Stimulated activated memory B cell treated with anti-CD40 and anti-IgM and Interleukin-4, amounts not matched to agents 10 μg/mL and 1 μg/mL and 100 μg/mL, for 72 hours (primary cell): ENCODE measurements at regions not wholly inside any gene's neighbourhood (a gene's known extent, or its start where the extent isn't known, plus 50 kb on each side); places are given as distances from the start of the nearest gene placed in this dataset.
"Not testable (repeated sequence)": the region's sequence is repeated elsewhere in the genome, so short reads cannot be mapped to it uniquely, and the experiment has no call there.

Experiments
- ATAC-seq: fragments of 150-1000 bp; cut with Tn5 transposase; 2 replicates; pipeline ENCODE4 v1.10.0; 2021
- H3K27ac Mint-ChIP-seq: one replicate; pipeline ENCODE4 v1.8.0; 2022; ENCODE audit warnings: mild to moderate bottlenecking, mixed read lengths
- H3K27me3 Mint-ChIP-seq: one replicate; pipeline ENCODE4 v1.8.0; 2022; ENCODE audit warnings: mixed read lengths
- H3K36me3 Mint-ChIP-seq: one replicate; pipeline ENCODE4 v1.8.0; 2022; ENCODE audit warnings: mixed read lengths
- H3K4me1 Mint-ChIP-seq: one replicate; pipeline ENCODE4 v1.8.0; 2022; ENCODE audit warnings: mixed read lengths
- H3K4me3 Mint-ChIP-seq: one replicate; pipeline ENCODE4 v1.8.0; 2022; ENCODE audit warnings: mild to moderate bottlenecking, moderate library complexity, mixed read lengths
- H3K9me3 Mint-ChIP-seq: one replicate; pipeline ENCODE4 v1.8.0; 2022; ENCODE audit warnings: mixed read lengths

DNA sequence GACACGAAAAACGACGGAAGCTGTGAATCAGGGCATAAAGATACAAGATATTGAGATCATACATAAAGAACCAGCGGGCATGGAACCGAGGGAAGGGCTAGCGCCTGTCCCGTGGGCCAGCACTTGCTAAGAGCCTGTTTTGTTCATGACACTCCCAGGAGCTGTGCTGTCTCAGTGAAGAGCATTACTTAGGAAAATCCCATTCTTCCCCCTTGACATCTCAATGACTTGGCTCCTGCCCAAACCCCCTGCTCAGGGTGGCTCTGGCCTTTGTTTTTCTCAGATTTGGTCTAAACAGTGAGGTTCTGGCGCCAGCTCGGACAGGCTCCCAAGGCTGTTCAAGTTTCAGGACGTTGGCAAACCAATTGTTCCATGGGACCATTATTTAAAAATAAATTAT lies 79.1 kb upstream of the SEC14L1 start:
- ATAC-seq: no peak
- no peak overlapping the region for H3K4me3 Mint-ChIP-seq

DNA sequence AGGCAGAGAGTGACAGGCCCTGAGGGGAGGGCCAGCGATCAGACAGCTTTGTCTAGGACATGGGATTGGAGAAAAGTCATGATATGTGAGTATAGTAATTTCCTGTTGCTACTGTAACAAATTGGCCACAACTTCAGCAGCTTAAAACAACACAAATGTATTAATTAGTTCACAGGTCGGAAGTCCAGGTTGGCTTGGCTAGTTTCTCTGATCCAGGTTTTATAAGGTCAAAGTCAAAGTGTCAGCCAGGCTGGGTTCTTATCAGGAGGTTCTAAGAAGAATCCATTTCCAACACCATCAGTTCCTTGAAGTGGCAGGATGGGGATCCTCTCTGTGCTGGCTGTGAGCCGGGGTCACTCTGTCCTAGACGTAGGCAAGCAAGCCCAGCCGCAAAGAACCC lies 76.2 kb upstream of the SEC14L1 start:
- peaks cover 43% of the 10 kb centered on the region for H3K27me3 Mint-ChIP-seq
- H3K4me3 Mint-ChIP-seq: no peak overlapping the region
- H3K4me1 Mint-ChIP-seq: peaks cover 6% of the 10 kb centered on the region
- no peaks in the 10 kb centered on the region for H3K36me3 Mint-ChIP-seq
- H3K9me3 Mint-ChIP-seq: no peaks in the 10 kb centered on the region
- H3K27ac Mint-ChIP-seq: no peak overlapping the region
- no peak for ATAC-seq

More for the DNA sequence above, 79.1 kb upstream of the SEC14L1 start:
- H3K27me3 Mint-ChIP-seq: peaks cover 40% of the 10 kb centered on the region
- H3K27ac Mint-ChIP-seq: no peak overlapping the region
- no peaks in the 10 kb centered on the region for H3K36me3 Mint-ChIP-seq
- no peaks in the 10 kb centered on the region for H3K9me3 Mint-ChIP-seq
- peaks cover 3% of the 10 kb centered on the region for H3K4me1 Mint-ChIP-seq

DNA sequence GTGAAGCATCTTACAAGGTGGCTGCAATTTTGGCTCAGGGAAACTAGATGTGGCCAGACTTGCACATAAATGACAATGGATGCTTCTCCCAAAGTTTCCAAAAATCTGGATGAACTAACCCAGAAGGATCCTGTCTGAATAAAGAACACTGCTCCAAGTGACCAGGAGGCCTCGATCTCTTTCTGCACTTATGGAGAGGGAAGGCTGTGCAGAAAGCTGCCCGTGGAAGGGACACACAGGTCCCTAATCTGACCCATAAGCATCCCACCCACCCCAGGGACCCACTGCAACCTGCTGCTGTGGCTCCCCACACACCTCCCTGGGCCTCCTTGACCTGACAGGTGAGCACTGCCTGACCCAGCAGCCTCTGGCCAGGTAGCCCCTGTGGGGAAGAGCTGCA lies 74.6 kb upstream of the SEC14L1 start:
- no peak overlapping the region for H3K4me3 Mint-ChIP-seq
- no peaks in the 10 kb centered on the region for H3K36me3 Mint-ChIP-seq
- no peaks in the 10 kb centered on the region for H3K9me3 Mint-ChIP-seq
- no peak for ATAC-seq
- peaks cover 6% of the 10 kb centered on the region for H3K4me1 Mint-ChIP-seq
- no peak overlapping the region for H3K27ac Mint-ChIP-seq
- peaks cover 34% of the 10 kb centered on the region for H3K27me3 Mint-ChIP-seq

DNA sequence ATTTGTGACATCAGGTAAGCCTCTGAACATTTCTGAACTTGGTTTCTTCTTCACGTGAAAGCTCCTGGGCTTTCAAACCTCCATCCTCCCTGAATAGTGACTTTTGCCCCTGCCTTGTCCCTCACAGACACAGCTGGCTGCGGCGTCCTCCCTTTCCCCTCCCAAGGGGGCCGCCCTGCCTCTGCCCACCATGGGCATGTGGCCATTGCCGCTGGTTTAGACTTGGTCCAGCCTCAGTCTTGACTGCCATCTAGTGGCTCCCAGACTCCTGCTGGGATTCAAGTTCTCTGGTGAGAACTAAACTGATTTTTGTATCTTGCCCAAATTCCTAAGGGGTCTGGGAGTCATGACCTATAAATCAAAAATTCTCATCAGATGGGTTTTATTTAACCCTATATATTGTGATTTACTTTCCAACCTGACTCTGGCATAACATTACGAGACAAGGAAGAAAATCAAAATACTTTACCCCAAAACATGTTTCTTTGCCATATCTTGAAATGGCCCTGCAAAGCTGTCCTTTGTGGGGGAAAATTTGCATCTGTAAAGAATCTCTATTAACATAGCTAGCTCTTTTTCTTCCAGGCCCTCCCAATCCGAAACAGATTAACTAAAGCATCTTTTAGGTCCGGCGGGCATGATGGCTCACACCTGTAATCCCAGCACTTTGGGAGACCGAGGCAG lies 73.9 kb upstream of the SEC14L1 start:
- peaks cover 38% of the 10 kb centered on the region for H3K27me3 Mint-ChIP-seq
- H3K4me1 Mint-ChIP-seq, H3K27ac Mint-ChIP-seq, H3K9me3 Mint-ChIP-seq, H3K36me3 Mint-ChIP-seq, H3K4me3 Mint-ChIP-seq: not testable (repeated sequence)
- peak; percentile 74 for ATAC-seq

DNA sequence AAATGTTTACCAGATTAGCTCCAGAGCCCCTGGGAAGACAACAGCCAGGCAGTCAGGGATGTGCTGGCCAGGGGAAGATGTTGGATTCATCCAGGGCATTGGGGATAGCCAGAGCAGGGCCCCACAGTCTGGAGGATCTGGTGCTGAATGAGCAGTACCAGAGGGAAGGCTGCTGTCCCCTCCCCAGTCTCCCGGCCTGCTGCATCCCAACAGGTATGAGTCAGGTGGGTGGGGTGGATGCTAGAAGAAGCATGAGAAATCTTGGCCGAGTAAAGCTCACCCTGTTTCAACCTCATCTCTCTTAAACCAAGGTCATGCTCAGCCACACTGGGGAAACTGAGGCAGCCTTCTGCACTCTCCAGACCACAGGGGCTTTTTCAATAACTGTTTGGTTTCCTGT lies 71.9 kb upstream of the SEC14L1 start:
- Mint-ChIP-seq H3K27me3 (peaks cover 59% of the 10 kb centered on the region), H3K4me1 (peaks cover 6% of the 10 kb centered on the region), H3K36me3 (no peaks in the 10 kb centered on the region), H3K4me3 (no peak overlapping the region), H3K9me3 (no peaks in the 10 kb centered on the region), H3K27ac (no peak overlapping the region)
- ATAC-seq: no peak

DNA sequence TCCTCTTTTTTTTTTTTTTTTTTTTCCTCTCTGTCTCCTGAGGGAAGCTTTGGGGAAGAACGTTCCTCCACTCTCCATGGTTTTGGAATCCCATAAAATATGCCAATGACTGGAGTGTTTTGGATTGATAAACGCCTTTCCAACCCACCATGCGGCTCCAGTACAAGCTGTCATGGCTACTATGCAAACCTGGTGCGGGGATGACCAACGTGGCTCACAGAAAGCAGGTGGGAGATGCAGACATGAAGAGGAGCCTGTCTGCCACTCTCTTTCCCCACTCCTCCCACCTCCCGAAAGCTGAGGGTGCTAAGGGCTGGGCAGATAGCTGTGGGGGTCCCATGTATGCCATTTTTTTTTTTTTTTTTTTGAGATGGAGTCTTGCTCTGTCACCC lies 69.9 kb upstream of the SEC14L1 start:
- Mint-ChIP-seq H3K4me1 (peaks cover 6% of the 10 kb centered on the region), H3K9me3 (no peaks in the 10 kb centered on the region), H3K27me3 (peaks cover 66% of the 10 kb centered on the region), H3K4me3 (no peak overlapping the region), H3K27ac (no peak overlapping the region), H3K36me3 (no peaks in the 10 kb centered on the region)
- ATAC-seq: no peak

DNA sequence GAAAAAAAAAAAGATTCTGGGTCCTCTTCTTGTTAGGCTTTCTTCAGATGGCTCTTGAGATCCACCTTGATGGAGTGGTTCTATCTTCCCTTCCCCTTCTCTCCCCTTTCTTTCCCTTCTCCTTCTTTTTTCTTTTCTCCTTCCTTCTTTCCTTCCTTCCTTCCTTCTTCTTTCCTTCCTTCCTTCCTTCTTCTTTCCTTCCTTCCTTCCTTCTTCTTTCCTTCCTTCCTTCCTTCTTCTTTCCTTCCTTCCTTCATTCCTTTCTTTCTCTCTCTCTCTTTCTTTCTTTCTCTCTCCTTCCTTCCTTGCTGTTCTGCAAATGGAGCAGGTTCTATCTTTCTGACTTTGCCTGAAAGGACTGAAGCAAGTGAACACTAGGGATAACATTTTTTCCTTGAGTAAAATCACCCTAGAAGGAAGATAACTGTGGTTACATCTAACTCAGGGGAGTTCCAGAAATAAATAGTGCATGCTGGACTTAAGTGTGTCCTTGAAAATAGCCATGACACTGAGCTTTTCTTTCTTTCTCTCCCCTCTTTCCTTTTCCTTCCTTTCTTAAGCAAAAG lies 68.8 kb upstream of the SEC14L1 start:
- no peak for ATAC-seq
- Mint-ChIP-seq H3K27ac (no peak overlapping the region), H3K4me3 (no peak overlapping the region), H3K9me3 (no peaks in the 10 kb centered on the region), H3K36me3 (no peaks in the 10 kb centered on the region), H3K27me3 (peaks cover 67% of the 10 kb centered on the region), H3K4me1 (no peaks in the 10 kb centered on the region)

DNA sequence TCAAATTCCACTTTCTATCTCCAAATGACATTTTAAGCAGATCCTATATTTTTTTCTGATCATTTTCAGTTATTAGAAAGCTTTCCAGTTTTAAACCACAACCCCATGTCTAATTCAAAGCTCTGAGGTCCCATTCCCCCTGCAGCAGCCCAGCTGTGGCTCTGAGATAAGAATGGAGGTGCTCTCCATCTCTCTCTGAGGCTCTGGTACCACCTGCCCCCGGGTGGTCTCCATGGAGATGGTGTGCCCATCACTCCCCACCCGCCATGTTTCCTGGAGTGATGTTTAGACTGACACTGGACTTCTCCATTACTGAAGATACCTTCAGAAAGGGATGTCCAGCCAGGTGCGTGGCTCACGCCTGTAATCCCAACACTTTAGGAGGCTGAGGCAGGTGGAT lies 68.1 kb upstream of the SEC14L1 start:
- Mint-ChIP-seq H3K27me3 (peaks cover 67% of the 10 kb centered on the region), H3K4me3 (no peak overlapping the region), H3K36me3 (no peaks in the 10 kb centered on the region), H3K27ac (no peak overlapping the region), H3K4me1 (no peaks in the 10 kb centered on the region), H3K9me3 (no peaks in the 10 kb centered on the region)
- no peak for ATAC-seq

DNA sequence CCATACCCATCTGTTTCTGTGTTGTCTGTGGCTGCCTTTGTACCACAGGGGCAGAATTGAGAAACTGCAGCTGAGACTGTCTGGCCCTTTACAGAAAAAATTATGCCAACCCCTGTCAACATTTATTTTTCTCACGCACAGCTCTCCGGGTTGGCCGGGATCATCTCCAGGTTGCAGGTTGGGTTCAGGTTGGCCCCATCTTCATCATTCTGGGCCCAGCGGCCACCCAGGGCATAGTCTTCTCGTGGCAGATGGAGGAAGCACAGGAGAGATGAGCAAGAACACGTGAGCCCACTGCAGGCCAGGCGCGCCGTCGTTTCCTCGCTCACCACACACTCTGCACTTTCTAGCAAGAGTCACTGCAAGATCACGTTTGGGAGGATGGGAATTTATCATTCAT lies 66.1 kb upstream of the SEC14L1 start:
- H3K27ac Mint-ChIP-seq: no peak overlapping the region
- ATAC-seq: no peak
- H3K9me3 Mint-ChIP-seq: no peaks in the 10 kb centered on the region
- no peak overlapping the region for H3K4me3 Mint-ChIP-seq
- no peaks in the 10 kb centered on the region for H3K36me3 Mint-ChIP-seq
- peaks cover 64% of the 10 kb centered on the region for H3K27me3 Mint-ChIP-seq
- peaks cover 9% of the 10 kb centered on the region for H3K4me1 Mint-ChIP-seq

DNA sequence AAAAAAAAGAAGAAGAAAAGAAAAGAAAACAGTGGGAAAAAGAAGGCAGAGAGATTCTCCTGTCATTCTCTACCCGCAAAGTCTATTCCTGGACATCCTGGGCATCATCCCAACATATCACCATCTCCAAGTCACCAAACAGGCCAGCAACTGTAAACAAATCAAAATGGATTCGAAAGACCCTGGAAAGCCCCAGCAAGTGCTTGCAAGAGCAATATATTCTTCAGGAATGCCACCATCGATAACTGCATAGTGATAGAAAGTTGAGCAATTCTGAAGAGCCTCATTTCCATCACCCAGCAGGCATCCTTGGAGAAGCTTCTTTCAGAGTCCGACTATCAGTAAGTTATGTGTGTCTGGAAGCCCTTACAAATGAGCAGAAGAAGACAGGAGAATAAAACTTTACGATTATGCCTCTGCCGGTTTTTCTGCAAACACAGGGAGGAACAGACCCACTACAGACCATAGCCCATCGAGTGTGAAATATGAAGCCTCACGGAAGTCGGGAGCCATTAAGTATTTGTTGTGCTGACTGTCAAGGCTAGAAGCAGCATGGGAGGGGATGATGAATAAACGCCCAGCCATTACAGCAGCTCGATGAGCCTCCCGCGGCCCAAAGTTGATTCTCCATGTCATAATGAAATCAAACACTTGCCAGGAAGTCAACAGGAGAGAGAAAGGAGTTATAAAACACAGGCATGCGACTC lies 64.5 kb upstream of the SEC14L1 start:
- H3K4me1 Mint-ChIP-seq: peaks cover 9% of the 10 kb centered on the region
- no peak overlapping the region for H3K27ac Mint-ChIP-seq
- ATAC-seq: no peak
- no peaks in the 10 kb centered on the region for H3K9me3 Mint-ChIP-seq
- H3K27me3 Mint-ChIP-seq: peaks cover 69% of the 10 kb centered on the region
- H3K36me3 Mint-ChIP-seq: no peaks in the 10 kb centered on the region
- no peak overlapping the region for H3K4me3 Mint-ChIP-seq

DNA sequence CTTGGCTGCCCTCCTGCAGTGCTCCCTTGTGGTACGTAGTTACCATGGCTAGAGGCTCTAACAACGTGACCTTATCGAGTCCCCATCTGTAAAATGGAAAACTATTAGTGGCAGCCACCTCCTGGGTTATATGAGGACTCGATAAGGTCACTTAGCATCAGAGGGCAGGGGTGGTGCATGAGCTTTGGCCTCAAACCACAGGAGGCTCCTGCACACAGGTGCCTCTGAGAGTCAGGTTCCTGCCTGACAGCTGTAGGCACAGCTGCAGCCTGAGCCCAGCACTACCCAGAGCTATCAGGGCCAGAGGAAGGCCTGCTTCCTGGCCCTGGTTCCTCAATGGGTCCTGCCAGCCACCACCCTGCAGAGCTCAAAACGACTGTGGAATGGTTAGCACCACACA lies 57.2 kb upstream of the SEC14L1 start:
- Mint-ChIP-seq H3K4me3 (no peak overlapping the region), H3K27ac (no peak overlapping the region), H3K27me3 (peaks cover 41% of the 10 kb centered on the region), H3K36me3 (peaks cover 5% of the 10 kb centered on the region), H3K4me1 (peaks cover 26% of the 10 kb centered on the region), H3K9me3 (no peaks in the 10 kb centered on the region)
- ATAC-seq: no peak

DNA sequence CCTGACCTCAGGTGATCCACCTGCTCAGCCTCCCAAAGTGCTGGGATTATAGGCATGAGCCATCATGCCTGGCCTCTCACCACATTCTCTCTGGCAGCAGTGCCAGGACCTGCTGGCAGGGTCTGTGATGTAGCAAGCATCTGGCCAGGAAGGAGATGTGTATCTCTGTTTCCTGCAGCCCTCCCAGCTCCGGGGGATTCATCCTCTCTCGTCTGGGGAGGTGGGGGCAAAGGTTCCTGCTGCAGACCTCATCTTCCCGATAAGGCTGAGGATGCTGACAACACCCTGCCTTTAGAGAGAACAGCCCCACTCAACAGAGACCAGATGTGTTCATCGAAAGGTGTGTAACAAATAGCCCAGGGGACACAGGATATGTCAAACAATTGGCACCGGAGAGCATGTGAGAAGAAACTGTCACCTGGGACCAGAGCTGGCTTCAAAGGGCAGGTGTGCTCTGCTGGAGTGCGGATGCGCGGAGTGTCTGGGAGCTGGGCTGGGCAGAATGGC lies 54.8 kb upstream of the SEC14L1 start:
- Mint-ChIP-seq H3K4me3 (no peak overlapping the region), H3K4me1 (peaks cover 39% of the 10 kb centered on the region), H3K27me3 (peaks cover 32% of the 10 kb centered on the region), H3K27ac (peak overlapping the region; percentile 39), H3K36me3 (peaks cover 22% of the 10 kb centered on the region), H3K9me3 (no peaks in the 10 kb centered on the region)
- no peak for ATAC-seq

DNA sequence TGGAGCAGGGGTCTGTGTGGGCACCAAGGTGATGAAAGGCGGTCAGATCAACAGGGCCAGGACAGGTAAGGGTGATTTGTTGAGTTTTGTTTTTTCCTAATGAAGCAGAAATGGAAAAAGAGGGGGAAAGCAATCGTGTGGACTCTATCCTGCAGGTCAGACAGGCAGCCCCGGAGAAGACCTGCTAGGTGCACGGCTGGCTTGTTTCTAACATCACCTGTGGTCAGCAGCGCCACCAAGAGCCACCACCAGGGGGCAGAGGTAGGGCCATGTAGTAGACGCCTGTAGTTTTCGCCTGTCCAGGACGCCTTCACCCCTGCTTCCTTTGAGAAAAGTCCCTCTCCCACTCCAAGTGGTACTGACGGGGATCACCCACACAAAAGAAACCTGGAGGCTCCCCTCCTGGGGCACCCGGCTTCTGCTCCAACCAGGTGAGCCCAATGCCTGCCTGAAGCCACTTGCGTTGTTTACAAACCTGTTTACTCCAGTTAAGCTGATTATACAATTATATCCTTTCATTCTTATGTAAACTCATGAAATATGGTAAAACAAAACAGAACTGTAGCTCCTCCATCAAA lies 54.2 kb upstream of the SEC14L1 start:
- Mint-ChIP-seq H3K4me3 (no peak overlapping the region), H3K9me3 (no peaks in the 10 kb centered on the region), H3K27me3 (peaks cover 32% of the 10 kb centered on the region), H3K4me1 (peaks cover 39% of the 10 kb centered on the region), H3K36me3 (peaks cover 22% of the 10 kb centered on the region), H3K27ac (peak overlapping the region; percentile 39)
- peak; percentile 71 for ATAC-seq

DNA sequence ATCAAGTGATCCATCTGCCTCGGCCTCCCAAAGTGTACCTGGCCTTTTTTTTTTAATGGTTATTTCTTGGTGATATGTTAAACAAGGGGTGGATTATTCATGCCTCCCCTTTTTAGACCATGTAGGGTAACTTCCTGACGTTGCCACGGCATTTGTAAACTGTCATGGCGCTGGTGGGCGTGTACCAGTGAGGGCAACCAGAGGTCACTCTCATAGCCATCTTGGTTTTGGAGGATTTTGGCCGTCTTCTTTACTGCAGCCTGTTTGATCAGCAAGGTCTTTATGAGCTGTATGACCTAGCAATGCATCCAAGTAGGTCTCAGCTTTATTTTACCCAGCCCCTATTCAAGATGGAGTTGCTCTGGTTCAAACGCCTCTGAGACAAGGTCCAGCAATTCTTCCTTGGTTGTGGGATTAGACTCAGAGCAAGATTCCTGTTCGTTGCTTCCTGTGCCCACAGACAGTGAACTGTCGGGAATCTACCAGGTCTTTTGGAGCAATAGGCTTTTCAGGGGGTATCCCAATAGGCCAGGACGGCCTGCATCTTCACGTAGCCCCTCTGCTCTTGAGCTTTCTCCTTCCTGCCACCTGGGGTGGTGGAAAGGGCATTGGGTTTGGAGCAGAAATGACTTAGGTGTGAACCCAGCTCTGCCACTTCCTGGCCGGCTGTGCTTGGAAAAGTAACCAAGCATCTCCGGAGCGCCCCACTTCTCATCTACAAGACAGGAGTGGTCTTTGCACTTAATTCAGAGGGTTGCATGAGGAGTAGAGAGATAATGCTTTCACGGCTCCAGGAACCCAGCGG lies 52.9 kb upstream of the SEC14L1 start:
- Mint-ChIP-seq H3K27ac (peak overlapping the region; percentile 95), H3K4me1 (peaks cover 46% of the 10 kb centered on the region), H3K9me3 (no peaks in the 10 kb centered on the region), H3K4me3 (peak overlapping the region; percentile 88), H3K36me3 (peaks cover 28% of the 10 kb centered on the region), H3K27me3 (peaks cover 22% of the 10 kb centered on the region)
- no peak for ATAC-seq
